ENCODE measurements at regions not wholly inside any gene's neighbourhood (a gene's known extent, or its start where the extent isn't known, plus 50 kb on each side); places are given as distances from the start of the nearest gene placed in this dataset.
A peak's percentile ranks its signal among the peaks of the same experiment; 100 is the strongest.

DNA sequence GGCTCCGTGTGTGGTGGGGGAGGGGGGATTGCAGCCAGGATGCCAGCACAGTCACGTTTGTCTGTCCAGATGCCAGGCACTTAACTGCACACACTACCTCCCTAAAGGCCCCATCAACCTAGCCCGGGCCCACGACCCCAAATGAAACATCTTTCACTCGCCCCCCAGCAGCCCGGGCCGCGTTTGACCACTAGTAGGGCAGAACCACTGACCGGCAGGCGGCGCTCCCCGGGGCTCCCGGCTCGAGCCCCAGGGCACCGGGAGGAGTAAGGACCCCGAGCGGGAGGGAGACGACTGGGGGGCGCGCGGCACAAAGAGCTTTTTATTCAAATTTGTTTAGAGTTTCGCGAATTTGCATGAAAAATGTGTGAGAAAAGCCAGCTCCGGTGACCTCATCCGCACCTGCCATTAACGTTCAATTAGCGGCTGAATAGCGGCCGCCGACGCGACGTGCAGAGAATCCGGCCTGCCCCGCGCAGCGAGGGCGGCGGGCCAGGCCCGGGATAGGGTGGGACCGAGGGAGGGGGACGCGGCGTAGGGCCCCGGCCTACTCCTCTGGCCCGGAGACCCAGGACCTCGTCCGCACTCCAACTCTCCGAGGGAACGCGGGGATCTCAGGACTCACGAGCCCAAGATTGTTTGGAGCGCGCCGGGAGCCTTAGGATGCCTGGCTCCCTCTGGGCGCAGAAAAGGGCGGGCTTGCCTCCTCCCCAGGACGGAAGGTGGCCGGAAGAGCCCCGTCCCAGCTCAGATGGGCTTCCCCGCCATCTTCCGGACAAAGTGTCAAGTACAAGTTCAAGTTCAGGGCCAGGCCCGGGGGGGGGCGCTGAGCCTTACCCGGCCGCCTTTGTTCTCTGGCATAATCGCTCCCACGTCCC lies 64.9 kb upstream of the POLG start:
- peak; percentile 18 for DNase-seq (ENCODE audit: low spot score)

DNA sequence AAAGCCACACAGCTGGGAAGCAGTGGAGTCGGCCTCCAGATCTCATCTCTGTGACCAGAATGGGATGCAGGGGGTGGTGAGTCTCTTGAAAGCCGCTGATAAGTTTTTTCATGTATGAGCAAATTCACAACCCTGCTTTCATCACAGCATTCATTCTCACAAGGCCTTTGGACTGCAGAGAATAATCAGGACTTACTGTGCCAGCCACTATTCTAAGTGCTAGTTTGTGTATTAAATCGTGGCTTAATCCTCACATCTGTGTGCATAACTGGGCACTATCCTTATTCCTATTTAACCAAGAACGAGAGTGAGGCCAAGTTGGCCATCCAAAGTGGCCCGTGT lies 64.2 kb upstream of the POLG start:
- no peak for DNase-seq (ENCODE audit: low spot score)

GRCh38 chr15:89397653-89398023 lies 63.0 kb upstream of the POLG start:
- DNase-seq (ENCODE audit: low spot score), result no peak

DNA sequence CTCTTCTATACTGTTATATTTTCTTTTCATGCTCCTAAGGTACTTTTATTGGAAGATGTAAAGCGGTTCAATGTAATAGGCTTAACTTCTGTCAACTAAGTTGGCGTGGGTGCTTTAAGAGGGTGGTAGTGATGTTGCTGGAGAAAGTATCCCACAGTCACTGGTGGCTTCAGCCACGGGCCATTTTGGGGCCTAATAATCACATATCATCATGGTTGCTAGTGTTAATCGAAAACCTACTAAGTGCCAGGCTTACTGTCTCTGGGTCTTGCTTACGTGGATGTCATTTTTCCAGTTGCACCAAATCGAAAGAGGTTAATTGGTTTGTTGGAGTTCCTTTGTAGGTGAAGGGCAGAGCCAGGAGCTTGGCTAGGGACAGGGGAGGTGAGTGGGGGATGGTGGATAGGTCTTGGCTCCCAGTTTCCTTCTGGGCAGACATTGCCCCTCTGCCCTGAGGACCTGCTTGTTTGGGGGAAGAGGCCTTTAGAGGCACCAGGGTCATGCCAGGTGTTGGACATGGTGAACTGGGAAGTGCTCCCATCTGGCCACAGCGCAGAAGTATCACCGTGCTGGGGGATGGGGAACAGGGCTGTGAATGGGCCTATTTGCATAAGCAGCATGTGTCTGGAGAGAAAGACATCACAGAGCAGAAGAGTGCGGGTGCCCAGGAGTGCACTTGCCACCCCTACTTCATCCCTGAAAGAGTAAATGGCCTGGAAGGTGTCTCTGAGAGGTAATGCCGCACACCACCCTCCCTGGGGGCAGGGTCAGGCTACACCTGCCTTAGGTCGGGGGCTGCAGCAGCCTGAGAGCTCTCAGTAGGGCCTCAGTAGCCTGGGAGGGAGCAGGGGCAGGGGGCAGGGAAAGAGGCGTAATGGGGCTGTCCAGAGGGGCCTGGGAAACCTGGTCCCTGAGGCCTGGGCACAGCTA lies 62.4 kb upstream of the POLG start:
- DNase-seq (ENCODE audit: low spot score), result no peak

GRCh38 chr15:89395996-89396395 lies 61.4 kb upstream of the POLG start:
- no peak for DNase-seq (ENCODE audit: low spot score)

- no peak for DNase-seq (ENCODE audit: low spot score)
These were observed 60.8 kb upstream of the POLG start for GRCh38 chr15:89395461-89395871.

GRCh38 chr15:89395031-89395430 lies 60.4 kb upstream of the POLG start:
- DNase-seq (ENCODE audit: low spot score), result no peak

DNA sequence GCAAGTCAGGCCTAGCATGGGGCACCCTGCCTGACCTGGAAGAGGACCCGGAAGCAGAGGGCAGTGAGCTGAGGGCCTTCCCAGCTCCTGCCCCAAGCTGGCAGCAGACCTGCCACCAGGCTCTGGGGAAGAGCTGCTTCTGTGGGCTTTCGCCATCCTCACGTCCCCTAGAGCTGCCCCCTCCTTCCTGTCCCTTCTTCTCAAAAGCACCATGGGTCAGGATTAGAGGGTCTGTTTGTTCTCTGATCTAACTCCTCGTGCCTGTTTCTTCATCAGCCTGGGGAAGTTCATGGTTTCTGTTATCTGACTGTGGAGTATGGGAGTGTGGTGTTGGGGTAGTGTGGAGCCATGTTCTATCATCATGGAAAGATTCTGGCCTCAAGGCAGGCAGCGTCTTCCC lies 58.4 kb upstream of the POLG start:
- no peak for DNase-seq (ENCODE audit: low spot score)

GRCh38 chr15:89391685-89392257 lies 57.1 kb upstream of the POLG start:
- DNase-seq (ENCODE audit: low spot score), result no peak

DNA sequence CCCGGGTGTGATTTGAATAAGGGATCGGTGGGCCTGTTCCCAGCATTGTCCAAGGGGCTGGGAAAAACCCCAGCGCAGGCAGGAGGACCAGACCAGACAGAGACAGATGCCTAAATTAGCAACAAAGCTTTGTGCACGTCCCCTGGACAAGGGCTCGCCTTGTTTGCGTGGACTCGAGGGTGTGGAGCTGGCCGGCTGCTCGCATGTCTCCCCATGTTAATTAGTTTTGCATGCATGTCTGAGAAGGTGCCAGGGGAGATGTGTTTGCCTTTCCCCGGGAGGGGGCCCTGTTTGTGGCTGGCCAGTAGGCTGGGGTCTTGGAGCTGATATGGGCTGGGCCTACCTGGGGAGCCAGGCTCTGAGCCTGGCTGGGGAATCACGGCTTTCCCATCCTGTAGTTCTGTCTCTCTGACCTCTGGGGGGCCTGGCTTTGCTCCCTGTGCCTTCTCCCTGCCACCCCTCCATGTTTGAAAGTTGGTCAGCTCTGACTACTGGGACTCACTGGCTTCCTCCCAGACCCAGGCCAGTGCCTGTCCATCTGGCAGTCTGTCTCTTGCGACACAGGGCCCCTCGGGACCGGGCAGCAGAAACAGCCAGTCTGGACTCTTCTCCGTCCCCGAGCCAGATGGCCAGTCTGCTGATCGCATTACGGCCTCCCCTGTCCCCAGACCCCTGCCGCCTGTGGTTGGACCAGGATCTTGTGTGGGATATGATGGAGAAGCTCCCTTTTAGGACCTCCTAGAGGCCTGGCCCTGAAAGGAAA lies 55.4 kb upstream of the POLG start:
- no peak for DNase-seq (ENCODE audit: low spot score)

DNA sequence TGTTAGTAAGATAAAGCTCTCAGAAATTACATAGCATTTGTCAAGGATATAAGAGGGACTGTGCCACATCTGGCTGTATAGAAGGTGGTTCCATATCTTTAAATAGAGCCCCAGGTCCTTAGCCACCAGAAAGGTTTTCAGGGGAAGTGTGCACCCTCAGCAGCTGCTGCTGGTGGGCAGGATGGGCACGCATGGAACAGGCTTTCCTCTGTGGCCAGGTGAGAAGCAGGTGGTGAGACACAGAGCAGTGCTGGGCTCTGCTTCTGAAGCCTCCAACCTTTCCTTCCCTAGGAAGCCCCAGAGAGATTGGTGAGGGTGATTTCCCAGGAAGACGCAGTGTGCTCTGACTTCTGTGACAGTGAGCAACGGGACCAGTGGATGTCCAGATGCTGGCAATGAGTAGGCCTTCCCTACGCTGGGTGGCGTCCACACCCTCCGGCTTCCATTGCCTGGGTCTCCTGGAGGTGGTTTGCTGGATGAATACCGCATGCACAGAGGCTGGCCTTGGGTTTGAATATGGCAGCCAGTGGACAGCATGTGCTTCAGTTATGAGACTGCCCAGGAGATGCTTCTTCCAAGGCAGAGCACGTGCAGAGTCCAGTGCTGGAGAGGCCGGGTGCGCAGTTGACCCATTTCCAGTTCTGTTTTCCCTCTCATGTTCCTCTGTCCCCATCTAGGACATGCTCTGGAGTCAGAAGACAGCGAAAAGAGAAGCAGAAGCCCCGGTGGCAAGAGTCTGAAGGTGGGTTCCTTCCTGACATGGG lies 52.7 kb upstream of the POLG start:
- no peak for DNase-seq (ENCODE audit: low spot score)

DNA sequence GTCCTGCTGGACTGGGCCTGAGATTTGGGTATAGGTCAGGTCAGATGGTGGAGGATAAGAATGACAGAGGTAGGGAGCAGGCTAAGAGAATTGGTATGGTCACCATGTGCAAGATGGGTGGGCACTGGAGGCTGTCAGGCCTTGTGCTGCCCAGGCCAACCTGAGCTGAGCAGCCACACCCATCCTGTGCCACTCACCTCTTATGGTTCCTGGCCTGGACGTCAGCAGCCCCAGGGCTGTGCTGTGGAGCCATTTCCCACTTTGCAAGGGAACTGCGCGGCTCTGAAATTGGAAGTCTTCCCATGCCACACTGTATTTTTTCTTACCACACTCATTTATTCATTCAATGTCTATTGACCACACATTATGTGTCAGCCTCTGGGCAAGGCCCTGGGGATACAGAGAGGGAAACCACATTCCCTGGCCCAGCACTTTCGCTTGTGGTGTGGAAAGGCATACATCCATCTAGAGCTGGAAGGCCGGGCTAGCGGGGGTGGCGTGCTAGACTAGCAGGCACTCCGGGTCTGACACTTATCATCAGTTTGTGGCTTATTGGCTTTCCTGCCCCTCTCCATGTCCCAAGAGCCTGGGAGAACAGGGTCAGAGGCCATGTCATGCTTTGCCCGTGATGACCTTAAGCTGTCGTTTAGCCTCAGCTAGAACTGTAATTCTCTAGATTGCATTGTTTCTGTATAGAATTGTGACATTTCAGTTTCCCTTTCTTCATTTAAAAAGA lies 51.1 kb upstream of the POLG start:
- DNase-seq (ENCODE audit: low spot score), result no peak

All from CD4-positive, alpha-beta T cell treated with Interleukin-2 at 100 ng/mL for 4 hours (primary cell).